GM23338 (cell line): ENCODE measurements at regions not wholly inside any gene's neighbourhood (a gene's known extent, or its start where the extent isn't known, plus 50 kb on each side); places are given as distances from the start of the nearest gene placed in this dataset.

ENCODE experiments used
- CREB1 ChIP-seq: fragments of 250-450 bp; sonication (Bioruptor Pico); IDR thresholded peaks from 2 replicates; pipeline ENCODE4 v1.5.0; 2020; ENCODE audit warnings: low read depth, mild to moderate bottlenecking, moderate library complexity
- EZH2 ChIP-seq: fragments of 200-600 bp; sonication (generic); IDR thresholded peaks from one replicate; pipeline ENCODE4 v1.8.0; 2017; ENCODE audit warnings: antibody characterized with exemption, mild to moderate bottlenecking, low read depth; ENCODE audit not compliant: unreplicated experiment
- EZH2phosphoT487 ChIP-seq: fragments of 200-600 bp; sonication (generic); IDR thresholded peaks from one replicate; pipeline ENCODE4 v1.8.1; 2018; ENCODE audit warnings: antibody characterized with exemption; ENCODE audit not compliant: unreplicated experiment
- POLR2AphosphoS5 ChIP-seq: IDR thresholded peaks from 2 replicates; pipeline ENCODE4 v1.6.1; 2016; ENCODE audit warnings: antibody characterized with exemption, low read depth
- STAT1 ChIP-seq: IDR thresholded peaks from one replicate; pipeline ENCODE4 v1.6.1; 2016; ENCODE audit warnings: antibody characterized with exemption; ENCODE audit not compliant: unreplicated experiment
- ZNF114 ChIP-seq: fragments of 250-450 bp; sonication (Bioruptor Pico); IDR thresholded peaks from 2 replicates; pipeline ENCODE4 v1.5.0; 2020; ENCODE audit warnings: mild to moderate bottlenecking, moderate library complexity
- TF ChIP-seq, protein P1 (sequence below): IDR thresholded peaks from one replicate; pipeline ENCODE4 v1.6.1; 2018; ENCODE audit warnings: antibody characterized with exemption; ENCODE audit not compliant: unreplicated experiment
- TF ChIP-seq, protein P2 (sequence below), 2 experiments: fragments of 200-600 bp in 1 of 2; sonication (generic) in 1 of 2; conservative IDR thresholded peaks; 2 replicates each; pipeline versions ENCODE4 v1.5.1 to v1.6.1; 2016 to 2017; ENCODE audit warnings: antibody characterized with exemption in 2 of 2, low read depth in 2 of 2, mild to moderate bottlenecking in 2 of 2, moderate library complexity in 1 of 2
- TF ChIP-seq, protein P3 (sequence below): IDR thresholded peaks from 2 replicates; pipeline ENCODE4 v1.6.1; 2016; ENCODE audit warnings: antibody characterized with exemption

DNA sequence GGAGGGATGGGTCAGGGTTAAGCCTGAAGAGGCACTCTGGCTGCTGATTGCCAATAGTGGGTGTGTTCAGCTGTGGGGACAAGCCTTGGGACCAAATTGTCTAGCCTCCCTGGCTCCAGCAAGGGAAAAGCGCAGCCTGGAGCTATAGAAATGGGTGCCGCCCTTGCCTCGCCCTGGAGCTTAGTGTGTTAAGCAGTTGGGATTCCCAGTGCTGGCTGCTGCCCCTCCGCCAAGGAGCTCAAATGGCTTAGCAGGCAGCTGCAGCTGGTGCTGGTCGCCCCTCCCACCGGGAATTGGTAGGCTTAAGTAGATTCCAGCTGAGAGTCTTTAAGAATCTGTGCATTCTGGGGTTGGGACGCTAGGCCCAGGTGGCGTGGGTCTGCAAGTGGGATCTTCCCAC, 662.9 kb upstream of the TBL1XR1 start:
- TF ChIP-seq, protein P1, sequence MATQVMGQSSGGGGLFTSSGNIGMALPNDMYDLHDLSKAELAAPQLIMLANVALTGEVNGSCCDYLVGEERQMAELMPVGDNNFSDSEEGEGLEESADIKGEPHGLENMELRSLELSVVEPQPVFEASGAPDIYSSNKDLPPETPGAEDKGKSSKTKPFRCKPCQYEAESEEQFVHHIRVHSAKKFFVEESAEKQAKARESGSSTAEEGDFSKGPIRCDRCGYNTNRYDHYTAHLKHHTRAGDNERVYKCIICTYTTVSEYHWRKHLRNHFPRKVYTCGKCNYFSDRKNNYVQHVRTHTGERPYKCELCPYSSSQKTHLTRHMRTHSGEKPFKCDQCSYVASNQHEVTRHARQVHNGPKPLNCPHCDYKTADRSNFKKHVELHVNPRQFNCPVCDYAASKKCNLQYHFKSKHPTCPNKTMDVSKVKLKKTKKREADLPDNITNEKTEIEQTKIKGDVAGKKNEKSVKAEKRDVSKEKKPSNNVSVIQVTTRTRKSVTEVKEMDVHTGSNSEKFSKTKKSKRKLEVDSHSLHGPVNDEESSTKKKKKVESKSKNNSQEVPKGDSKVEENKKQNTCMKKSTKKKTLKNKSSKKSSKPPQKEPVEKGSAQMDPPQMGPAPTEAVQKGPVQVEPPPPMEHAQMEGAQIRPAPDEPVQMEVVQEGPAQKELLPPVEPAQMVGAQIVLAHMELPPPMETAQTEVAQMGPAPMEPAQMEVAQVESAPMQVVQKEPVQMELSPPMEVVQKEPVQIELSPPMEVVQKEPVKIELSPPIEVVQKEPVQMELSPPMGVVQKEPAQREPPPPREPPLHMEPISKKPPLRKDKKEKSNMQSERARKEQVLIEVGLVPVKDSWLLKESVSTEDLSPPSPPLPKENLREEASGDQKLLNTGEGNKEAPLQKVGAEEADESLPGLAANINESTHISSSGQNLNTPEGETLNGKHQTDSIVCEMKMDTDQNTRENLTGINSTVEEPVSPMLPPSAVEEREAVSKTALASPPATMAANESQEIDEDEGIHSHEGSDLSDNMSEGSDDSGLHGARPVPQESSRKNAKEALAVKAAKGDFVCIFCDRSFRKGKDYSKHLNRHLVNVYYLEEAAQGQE = no peak
- TF ChIP-seq, protein P2, sequence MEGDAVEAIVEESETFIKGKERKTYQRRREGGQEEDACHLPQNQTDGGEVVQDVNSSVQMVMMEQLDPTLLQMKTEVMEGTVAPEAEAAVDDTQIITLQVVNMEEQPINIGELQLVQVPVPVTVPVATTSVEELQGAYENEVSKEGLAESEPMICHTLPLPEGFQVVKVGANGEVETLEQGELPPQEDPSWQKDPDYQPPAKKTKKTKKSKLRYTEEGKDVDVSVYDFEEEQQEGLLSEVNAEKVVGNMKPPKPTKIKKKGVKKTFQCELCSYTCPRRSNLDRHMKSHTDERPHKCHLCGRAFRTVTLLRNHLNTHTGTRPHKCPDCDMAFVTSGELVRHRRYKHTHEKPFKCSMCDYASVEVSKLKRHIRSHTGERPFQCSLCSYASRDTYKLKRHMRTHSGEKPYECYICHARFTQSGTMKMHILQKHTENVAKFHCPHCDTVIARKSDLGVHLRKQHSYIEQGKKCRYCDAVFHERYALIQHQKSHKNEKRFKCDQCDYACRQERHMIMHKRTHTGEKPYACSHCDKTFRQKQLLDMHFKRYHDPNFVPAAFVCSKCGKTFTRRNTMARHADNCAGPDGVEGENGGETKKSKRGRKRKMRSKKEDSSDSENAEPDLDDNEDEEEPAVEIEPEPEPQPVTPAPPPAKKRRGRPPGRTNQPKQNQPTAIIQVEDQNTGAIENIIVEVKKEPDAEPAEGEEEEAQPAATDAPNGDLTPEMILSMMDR (conservative IDR thresholded peaks at IDR 0.05; ENCODE audit: low read depth in 2 of 2) = no peak
- TF ChIP-seq ZNF114 (CRISPR knock-in tag) (no peak), STAT1 (no peak), POLR2AphosphoS5 (no peak), EZH2phosphoT487 (no peak), CREB1 (CRISPR knock-in tag) (no peak), EZH2 (no peak)
- TF ChIP-seq, protein P3, sequence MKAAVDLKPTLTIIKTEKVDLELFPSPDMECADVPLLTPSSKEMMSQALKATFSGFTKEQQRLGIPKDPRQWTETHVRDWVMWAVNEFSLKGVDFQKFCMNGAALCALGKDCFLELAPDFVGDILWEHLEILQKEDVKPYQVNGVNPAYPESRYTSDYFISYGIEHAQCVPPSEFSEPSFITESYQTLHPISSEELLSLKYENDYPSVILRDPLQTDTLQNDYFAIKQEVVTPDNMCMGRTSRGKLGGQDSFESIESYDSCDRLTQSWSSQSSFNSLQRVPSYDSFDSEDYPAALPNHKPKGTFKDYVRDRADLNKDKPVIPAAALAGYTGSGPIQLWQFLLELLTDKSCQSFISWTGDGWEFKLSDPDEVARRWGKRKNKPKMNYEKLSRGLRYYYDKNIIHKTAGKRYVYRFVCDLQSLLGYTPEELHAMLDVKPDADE = no peak
